NCI-H748 treated with DMSO at 0.1 percent for 48 hours (cell line): ENCODE measurements at regions not wholly inside any gene's neighbourhood (a gene's known extent, or its start where the extent isn't known, plus 50 kb on each side); places are given as distances from the start of the nearest gene placed in this dataset.

Experiments
- DNase-seq: peaks from one replicate; lab custom pipeline; 2025; lab: John Stamatoyannopoulos, UW

DNA sequence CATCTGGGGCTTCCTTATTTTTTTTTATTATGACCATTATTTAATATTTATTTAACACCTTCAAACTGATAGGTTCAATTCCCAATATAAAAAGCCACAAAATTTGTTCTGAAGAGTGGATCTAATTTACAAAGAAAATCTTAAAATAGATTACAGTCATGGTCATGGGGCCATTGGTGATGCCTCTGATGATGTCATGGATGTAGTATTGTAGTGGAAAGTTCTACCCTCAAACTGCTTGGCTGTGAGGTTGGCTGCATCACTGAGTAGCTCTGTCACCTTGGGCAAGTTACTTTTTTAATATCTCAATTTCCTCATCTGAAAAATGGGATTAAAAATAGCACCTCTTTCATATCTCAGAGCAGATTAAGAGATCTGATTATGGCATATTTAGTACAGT, 128.5 kb downstream of the DKK1 start:
- no peak for DNase-seq

DNA sequence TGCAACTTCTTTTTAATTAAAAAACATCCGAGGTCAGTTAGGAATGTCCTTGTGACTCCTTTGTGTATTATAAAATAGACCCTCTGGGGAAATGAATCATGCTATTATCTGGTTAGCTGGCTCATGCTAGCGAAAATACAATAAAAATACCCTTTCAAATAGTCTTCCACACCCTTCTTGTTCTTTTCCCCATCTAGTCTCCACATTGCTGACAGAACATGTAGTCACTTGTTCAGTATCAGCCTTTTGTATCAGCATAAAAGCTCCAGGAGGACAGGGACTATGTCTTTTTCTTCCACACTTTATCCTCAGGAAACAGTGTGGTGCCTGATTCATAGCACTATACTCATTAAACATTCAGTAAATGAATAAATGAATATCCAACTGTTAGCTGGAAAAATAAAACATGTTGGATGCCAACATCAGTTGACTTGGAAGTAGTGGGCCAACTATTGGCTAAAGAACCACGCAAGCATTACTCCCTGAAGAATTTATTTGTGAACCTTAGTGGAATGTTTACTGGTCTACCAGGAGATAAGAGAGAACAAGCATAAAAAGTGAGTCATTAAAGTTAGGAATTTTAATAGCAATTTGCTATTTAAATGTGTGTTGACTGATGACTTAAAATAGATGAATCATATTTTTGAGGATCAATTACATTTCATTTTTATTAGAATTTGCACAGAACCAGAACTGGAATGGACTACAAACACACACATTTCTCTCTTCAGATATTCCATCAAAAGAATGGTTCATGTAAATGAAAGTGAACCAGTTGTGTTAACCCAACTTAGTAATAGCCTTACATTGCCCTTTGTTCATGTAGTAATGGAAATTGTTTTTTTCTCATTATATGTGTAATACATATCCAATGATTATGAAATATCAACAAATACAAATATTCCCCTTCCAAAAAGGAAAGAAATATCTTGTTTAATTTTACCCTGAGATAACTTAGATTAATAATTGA, 129.6 kb downstream of the DKK1 start:
- DNase-seq: no peak

DNA sequence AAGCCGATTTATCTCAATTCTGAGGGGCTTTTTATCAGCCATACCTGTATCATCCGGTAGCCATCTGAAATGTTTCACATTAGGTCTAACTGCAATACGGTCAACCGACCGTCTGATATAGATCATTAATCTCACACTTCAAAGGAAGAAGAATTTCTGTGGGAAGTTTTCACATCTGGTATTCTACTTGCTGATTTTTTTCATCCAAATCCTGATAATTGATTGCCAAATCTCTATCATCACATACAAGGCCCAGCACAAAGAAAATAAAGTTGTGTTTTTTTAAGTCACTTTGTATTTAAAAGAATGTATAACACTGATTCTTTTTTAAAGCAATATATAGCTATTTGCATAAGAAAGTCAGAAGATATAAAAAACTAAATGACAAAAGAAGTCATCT, 132.3 kb downstream of the DKK1 start:
- no peak for DNase-seq

- DNase-seq: no peak
Measured at GRCh38 chr10:52447931-52448353, 133.9 kb downstream of the DKK1 start.

- no peak for DNase-seq
Measured at GRCh38 chr10:52450762-52451291, 136.7 kb downstream of the DKK1 start.

DNA sequence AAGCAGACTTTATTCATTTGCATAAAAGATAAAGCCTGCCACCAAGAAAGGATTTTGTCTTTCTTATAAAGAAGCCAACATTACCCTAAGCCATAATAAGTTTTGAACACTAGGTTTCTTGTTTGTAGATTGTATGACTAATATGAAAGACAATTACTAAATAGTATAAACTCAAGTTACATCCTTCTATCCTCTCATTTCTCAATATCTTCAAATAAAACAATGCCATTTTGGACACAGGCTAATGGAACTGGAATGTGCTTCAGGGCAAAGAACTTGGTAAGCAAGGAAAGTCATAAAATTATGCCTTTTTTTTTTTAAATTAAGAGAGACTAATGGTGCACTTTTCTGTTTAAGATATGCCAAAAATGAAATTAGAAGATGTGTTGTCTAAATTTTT, 137.7 kb downstream of the DKK1 start:
- DNase-seq: no peak

GRCh38 chr10:52452600-52453493, 138.8 kb downstream of the DKK1 start:
- no peak for DNase-seq

DNA sequence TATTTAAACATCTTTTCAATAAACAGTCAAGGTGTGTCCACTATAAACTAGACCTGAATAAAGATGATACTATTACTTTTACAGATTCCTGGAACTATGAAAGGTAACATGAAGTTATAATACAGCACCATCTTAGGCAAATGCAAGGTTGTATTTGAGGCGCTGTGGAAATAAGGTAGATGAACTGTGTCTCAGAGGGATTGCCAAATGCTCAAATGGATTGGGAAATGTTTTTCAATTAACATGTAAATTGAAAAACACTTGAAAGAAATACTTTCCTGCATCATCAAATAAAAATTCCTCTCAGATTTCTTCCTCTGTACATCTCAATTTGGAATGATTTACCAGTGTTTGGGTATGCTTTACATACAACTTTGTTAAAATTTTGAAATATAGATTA, 139.4 kb downstream of the DKK1 start:
- DNase-seq: no peak

DNA sequence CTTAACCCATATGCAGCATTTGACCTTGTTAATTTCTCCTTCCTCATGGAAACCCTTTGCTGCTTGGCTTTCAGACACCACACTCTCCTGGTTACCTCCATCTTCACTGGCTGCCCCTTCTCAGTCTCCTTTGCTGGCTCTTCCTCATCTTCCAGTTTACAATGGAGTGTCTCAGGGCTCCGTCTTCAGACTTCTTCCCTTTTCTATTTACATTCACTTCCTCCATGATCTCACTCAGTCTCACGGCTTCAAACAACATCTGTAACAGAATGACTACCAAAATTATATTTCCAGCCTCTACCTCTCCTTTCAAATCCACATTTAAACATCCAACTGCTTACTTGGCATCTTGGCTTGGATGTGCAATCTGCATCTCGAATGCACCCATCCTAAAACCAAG, 140.4 kb downstream of the DKK1 start:
- DNase-seq: no peak

- no peak for DNase-seq
Measured at GRCh38 chr10:52455098-52455497, 141.0 kb downstream of the DKK1 start.

DNA sequence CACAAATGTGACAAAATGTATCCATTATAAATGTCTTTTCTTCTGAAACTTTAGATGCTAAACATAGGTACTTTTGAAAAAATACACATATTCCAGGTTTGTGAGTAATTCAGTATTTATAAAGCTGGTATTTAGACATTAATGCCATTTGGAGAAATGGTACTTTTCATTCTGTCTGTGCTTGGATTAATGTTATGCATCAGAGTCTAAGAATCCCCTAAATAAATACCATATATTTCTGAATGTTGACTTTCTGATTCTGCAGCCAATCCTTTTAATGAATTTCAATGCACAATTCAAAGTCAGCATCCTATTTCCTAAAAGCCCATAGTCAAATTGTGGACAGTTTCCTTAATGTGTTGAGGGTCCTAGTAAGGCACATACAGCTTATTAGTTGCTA, 145.0 kb downstream of the DKK1 start:
- DNase-seq: no peak

- DNase-seq: no peak
Measured at GRCh38 chr10:52463826-52464225, 149.7 kb downstream of the DKK1 start.

DNA sequence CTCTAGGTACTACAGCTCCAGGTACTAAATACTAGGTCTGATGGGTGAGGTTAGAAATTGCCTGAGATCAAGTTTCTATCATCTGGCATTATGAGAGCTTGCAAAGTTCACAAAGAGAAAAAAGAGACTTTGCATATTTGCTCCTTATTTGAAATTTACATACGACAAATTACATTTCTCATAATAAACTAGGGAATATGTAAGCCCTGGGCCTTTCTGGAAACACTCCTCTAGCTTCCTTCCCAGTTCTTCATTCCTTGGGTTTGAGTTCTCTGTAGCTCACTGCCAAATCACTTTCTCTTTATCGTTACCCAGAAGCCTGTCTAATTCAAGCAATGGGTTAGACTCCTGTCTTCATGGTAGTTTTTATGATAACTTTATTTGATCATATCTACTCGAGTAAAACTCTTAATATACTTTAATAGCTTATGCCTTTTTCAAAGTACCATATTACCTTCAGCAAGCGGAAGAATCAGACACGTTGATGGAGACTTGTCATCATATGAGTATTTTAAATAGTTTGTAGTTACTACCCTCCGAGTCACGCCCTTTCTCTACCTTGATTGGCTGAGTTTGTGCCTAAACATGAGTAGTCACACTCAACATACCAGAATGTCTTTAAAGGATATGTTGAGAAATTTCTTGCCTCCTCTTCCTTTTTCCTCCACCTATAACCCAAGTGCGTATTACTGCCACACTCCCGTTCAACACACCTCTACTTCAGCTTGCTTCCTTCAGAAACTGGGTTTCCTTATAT, 150.5 kb downstream of the DKK1 start:
- no peak for DNase-seq

DNA sequence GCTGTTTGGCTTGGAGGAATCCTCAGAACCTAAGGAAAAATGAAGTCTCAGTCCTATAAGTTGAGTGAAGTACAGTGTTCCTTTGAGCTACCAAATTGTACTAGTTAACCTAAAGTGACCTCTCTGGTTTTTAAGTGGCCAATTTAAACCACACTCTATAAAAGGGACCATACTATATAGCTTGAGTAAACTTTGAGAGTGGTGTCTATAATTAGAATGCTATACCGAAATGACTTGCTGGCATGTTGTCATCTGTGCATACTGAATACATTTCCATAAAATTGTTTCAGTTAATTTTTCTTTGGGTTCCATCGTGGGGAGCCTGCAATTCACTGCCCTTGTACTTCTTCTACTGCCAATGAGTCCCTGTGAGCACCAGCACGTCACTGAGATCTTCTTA, 151.1 kb downstream of the DKK1 start:
- DNase-seq: no peak

- no peak for DNase-seq
Measured at GRCh38 chr10:52466464-52466863, 152.4 kb downstream of the DKK1 start.

GRCh38 chr10:52469970-52470705, 156.1 kb downstream of the DKK1 start:
- DNase-seq: no peak

GRCh38 chr10:52472406-52473146, 158.5 kb downstream of the DKK1 start:
- DNase-seq: no peak

DNA sequence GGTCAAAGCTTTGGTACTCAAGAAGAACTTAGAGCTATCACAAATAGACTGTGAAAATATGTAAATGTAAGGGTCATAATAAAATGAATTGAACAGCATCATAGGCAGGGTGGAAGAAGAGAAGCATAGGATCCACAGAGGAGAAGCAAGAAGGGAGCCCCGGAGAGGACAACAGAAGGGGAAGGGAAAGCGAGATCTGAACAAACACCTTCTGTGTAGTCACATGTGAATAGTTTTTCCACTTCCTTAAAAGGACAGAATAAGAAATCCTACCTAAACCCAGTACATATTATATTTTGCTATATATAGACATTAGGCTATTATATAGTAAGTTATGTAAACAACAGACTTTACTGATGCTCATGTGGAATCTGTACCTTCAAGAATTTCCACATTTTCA, 160.2 kb downstream of the DKK1 start:
- no peak for DNase-seq

GRCh38 chr10:52477305-52477704, 163.2 kb downstream of the DKK1 start:
- no peak for DNase-seq

- DNase-seq: no peak
Measured at GRCh38 chr10:52479567-52479966, 165.5 kb downstream of the DKK1 start.
